CD1c-positive myeloid dendritic cell (primary cell): ENCODE measurements at regions not wholly inside any gene's neighbourhood (a gene's known extent, or its start where the extent isn't known, plus 50 kb on each side); places are given as distances from the start of the nearest gene placed in this dataset.
"Not testable (repeated sequence)": the region's sequence is repeated elsewhere in the genome, so short reads cannot be mapped to it uniquely, and the experiment has no call there.

Experiments used
- DNase-seq: peaks from one replicate; pipeline ENCODE4 v3.0.0-alpha.2; 2016; ENCODE audit errors: extremely low spot score

DNA sequence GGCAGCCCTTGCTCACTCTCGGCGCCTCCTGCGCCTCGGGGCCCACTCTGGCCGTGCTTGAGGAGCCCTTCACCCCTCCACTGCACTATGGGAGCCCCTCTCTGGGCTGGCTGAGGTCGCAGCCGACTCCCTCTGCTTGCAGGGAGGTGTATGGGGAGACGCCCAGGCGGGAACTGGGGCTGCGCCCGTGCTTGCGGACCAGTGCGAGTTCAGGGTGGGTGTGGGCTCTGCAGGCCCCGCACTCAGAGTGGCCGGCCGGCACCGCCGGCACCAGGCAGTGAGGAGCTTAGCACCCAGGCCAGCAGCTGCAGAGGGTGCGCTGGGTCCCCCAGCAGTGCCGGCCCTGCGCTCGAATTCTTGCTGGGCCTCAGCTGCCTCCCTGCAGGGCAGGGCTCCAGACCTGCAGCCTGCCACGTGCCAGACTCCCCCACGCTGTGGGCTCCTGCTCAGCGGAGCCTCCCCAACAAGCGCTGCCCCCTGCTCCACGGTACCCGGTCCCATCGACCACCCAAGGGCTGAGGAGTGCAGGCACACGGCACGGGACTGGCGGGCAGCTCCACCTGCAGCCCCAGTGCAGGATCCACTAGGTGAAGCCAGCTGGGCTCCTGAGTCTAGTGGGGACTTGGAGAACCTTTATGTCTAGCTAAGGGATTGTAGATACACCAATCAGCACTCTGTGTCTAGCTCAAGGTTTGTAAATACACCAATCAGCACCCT lies 54.0 kb upstream of the WWC2 start:
- not testable (repeated sequence) for DNase-seq

DNA sequence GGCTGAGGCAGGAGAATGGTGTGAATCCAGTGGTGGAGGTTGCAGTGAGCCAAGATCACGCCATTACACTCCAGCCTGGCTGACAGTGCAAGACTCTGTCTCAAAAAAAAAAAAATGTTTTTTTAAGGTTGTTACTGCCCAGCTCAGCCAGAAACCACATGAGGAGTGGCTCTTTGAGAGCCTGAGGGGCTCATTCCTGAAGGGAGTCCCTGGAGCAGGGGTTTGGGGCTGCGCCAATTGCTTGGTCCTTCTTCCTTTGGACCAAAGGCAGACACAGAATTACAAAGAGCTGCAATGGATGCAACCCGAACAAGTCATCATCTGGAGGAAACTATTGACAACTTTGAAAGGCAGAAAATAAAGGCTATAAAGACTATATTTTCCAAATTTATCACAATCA lies 60.6 kb upstream of the WWC2 start:
- DNase-seq: no peak

DNA sequence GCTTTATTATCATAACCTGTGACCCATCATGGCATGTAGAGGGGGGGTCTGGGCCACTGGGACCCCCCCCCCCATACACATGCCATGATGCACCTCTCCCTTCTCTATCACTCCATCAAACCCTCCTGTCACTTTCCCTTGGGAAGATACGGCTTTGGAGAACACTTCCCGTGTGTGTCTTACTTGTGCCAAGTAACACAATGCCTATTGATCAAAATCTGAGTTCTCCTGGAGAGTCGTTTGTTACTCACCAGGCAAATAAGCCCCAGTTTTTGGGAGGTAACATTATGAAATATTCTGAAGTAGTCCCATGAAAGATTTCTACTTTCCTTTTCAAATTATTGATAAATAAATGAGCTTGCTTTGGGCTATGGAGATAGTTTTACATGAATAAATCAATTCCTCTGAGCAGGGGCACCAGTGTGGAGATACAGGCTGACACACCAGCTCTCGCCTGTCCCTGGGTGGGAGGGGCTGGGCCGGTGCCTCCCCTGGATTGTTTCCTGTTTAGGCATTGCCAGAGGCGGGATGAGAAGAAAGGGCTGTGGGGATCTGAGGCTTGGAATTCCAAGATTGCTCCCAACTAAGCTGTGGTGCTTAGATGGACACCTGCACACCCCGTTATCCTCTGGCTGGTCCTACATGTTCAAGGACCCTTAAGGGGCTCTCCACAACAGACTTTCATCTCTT lies 63.2 kb upstream of the WWC2 start:
- DNase-seq: no peak

DNA sequence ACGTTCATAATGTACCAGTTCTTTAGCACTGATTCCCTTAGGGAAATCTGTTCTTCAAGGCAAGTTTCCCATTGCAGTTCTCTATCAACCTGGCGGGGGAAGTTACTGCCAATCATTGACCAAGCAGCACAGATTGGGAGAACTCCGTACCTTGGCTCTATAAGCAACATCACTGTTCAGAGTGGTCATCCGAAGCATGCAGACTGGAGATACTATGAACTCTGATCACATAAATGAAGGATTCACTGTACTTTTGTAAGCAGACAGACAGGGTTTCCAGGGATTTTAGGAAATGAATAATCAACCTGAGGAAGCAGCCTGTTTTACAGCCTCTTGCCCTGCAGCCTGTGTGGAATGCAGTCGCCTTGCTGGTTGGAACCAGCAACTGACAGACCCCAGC lies 63.8 kb upstream of the WWC2 start:
- DNase-seq: no peak

DNA sequence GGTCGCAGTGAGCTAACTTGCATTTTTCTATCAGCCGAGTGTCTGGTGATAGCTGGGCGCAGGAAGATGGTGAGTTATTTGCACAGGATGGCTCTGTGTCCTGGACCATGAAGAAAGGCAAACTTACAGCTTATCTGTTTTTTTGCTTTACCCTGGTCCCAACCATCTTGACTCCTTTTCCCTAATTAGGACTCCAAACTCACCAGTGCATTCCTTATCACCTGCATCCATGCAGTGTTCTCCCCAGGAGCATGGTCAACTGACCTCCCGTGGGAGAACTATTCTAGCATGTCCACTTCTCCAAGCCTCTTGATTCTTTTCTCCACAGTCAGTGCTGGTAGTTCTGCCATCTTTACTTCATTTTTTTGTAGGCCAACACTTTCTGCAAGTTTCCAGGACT lies 68.2 kb upstream of the WWC2 start:
- DNase-seq: no peak

DNA sequence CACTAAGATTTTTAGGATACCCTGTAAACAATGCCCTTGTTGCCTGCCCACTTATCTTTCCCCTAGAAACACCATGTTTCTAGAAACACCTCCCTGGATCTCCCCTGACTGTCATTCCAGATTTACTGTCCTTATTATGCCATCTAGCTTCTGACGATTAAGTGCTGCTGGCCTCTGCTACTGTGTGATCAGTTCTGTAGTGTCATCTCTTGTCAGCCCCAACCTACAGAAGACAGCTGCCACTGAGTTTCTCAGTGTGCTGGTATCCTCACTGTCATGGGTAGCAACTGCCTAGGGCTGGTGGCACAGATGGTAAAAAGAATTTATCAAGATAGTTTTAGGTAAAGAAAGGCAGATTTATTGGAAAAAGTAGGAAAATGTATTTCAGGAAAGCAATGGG lies 68.7 kb upstream of the WWC2 start:
- DNase-seq: no peak

DNA sequence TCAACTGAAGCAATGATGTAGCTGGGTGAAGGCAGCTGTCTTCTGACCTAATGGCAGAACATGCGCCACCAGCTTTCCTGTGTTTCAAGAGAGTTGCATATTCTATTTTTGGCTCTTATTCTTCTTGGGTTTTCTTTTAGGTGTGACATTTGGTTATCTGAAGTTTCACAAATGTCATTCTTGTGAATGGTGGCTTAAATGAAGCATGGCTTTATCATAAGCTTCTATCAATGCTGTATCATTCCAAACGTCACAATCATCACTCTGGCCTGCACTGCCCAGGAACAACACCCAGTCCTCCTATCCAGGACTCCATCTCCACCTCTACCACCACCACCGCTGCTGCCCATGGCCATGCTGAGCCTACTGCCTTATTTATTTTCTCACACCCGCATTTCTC lies 69.7 kb upstream of the WWC2 start:
- no peak for DNase-seq

DNA sequence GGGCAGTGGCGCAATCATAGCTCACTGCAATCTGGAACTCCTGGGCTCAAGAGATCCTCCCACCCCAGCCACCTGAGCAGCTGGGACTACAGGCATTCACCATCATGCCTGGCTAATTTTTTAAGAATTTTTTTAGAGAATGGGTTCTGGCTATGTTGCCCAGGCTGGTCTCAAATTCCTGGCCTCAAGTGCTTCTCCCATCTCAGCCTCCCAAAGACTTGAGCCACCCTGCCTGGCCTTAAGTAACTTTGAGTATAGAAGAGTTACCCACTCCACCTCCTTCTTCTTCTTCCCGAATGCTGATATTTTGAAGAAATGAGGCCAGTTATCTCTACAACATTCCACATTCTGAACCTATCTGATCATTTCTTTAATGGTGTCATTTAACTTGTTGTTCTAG lies 72.4 kb upstream of the WWC2 start:
- DNase-seq: no peak

DNA sequence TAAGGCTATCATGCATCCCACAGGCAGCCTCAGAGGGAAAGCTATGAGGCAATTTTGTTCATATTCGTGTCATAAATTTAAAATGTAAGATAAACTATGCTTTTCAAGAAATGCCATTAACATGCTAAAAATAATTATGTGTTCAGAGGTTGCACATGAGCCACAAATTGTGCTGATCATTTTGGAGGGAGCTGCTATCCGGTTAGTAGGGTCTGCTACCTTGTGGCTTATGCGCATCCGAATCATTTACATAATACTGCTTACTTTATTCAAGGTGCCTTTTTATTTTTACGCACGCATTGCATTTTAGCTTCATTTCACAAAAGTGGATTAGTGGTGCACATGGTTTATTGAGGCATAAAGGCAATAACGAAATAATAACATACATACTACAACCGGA lies 76.4 kb upstream of the WWC2 start:
- DNase-seq: no peak

DNA sequence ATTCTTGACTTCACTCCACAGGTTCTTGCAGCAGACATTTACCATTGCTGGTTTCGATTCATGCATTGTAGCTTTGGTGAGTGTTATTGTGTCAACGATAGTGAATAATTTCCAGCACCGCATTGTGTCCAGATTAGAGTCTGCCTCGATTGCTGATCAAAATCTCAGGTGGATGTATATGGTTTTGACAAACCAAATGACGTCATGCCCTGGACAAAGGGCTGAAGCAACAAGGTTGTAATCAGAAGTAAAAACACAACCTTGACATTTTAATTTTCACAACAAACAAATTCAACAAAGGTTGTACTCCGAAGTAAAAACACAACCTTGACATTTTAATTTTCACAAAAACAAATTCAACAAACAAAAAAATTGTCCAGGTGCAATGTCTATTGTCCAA lies 81.1 kb upstream of the WWC2 start:
- no peak for DNase-seq

DNA sequence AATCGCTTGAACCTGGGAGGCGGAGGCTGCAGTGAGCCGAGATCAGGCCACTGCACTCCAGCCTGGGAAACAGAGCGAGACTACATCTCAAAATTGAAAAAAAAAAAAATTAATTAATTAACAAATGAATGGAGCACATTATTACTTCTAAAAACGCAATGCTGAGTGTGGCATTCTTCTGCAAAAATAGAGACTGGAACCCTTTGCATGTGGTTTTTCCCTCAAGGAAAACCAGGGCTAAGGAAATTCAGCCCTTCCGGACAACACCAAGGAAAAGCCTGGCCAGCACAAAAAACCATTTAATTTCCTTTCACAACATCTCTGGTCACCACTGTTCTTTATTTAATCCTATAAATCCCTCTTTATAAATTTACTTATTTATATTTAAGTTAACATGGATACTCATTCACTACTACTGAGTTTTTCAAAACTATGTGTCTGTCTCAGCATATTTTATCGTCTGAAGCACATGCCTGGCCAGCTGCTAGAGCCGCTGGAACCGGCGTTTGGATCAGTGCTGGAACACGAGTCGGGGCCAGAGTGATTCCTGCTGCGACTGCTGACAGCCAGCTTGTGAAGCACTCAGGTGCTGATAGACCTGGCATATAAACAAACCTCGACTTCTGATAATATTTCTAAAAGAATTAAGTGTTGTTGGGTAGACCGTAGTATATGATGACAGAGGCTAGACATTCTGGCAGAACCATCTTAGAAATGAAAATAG lies 84.5 kb upstream of the WWC2 start:
- DNase-seq: no peak

DNA sequence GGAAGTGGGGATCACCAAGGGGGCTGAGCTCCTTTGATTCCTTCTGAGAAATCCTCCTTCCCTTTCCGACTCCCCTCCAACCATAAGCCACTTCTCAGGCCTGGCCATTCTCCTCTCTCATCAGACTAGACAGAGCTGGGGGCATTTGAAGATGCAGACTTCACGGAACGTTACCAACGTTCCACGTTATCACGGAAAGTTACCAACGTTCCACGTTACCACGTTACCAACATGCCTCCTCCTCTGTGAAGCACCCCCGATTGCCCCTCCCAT lies 85.4 kb upstream of the WWC2 start:
- no peak for DNase-seq

DNA sequence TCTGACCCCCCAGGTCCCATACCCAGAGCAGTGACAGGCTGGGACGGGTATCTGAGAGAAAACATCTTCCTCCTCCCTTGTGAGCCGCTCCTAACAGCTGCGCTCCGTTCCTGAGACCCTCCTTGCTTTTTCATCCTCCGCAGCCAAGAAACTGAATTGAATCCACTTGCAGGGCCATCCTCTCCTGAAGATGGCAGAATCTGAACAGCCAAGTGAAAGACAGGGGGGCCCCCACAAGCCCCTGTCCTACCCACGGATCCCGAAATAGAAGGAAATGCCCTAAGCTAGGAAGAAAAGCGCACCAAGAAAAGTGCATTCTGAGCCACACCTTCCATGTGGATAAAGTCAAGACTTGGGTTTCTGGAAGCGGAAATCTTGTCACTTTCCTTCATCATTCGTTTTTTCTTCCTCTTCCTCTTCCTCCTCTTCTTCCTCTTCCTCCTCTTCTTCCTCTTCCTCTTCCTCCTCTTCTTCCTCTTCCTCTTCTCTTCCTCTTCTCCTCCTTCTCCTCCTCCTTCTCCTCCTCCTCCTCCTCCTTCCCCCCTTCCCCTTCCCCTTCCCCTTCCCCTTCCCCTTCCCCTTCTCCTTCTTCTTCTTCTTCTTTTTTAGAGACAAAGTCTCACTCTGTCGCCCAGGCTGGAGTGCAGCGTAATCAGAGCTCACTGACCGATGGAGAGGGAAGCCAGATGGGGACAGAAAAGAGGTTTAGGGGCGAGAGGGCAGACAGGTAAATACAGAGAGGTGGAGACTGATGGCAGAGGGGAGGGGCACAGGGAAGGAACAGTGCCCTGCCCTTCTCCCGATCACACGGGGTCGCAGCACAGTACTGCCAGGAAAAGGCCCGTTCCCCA lies 86.0 kb upstream of the WWC2 start:
- DNase-seq: no peak

DNA sequence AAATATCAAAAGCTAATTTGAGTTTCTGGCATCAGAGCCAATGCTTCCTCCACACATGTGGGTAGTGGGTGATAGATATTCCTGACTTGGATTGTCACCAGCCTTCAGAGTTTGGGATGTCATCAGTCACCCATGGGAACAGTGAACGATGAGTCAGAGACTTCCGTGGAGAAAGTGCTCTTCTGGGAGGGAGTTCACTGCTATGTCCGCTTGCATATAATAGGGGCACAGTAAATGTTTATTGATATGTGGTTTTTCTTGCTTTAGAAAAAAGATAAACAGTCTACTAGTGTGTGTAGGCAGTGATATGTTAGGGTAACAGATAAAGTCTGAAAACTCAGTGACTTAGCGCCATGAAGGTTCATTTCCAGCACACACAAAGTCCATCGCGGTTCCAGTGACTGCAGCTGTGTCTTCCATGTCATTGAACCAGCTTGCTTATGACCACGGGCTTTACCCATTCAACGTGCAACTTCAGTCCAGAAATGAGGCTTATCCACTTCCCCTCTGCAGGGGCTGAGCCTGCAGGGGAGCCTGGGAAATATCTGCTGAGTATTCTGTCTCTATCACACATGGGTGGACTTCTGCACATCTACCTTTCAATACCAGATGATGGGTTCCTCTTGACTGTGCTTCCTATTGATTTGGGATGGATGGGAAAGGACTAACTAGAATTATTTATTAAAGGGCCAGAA lies 87.7 kb upstream of the WWC2 start:
- DNase-seq: no peak

DNA sequence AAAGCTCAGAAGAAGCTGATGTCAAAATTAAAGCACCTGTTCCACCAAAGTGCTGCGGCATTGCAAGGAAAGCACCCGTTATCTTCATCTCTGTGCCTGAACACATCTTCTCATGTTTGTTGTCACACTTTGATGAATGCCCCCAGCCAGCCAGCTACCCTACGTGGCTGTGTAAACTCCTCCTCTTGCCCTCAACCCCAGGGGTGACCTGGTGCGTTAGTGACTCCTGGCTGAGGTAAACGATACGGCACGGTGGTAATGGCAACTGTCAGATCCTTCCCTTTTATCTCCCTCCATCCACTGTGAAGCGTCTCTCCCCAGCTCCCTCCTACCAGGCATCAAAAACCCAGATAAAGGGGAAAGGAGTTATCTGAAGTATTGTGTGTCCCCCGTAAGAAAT lies 90.6 kb upstream of the WWC2 start:
- DNase-seq: no peak

DNA sequence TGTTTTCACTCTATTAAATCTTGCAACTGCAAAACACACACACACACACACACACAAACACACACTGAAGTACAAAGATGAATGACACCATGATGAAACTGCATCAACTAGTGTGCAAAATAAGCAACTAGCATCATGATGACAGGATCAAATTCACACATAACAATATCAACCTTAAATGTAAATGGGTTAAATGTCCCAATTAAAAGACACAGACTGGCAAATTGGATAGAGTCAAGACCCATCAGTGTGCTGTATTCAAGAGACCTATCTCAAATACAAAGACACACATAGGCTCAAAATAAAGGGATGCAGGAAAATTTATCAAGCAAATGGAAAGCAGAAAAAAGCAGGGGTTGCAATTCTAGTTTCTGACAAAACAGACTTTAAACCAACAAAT lies 87.2 kb upstream of the DCTD start:
- not testable (repeated sequence) for DNase-seq

DNA sequence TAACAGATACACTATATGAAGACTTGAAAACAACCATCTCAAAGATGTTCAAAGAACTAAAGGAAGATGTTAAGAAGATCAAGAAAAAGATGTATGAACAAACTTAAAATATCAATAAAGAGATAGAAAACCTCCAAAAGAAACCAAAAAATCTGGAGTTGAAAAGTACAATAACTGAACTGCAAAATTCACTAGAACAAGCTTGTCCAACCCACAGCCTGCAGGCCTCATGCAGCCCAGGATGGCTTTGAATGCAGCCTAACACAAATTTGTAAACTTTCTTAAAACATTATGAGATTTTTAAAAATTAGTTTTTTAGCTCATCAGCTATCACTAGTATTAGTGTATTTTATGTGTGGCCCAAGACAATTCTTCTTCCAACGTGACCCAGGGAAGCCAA lies 77.0 kb upstream of the DCTD start:
- DNase-seq: no peak

DNA sequence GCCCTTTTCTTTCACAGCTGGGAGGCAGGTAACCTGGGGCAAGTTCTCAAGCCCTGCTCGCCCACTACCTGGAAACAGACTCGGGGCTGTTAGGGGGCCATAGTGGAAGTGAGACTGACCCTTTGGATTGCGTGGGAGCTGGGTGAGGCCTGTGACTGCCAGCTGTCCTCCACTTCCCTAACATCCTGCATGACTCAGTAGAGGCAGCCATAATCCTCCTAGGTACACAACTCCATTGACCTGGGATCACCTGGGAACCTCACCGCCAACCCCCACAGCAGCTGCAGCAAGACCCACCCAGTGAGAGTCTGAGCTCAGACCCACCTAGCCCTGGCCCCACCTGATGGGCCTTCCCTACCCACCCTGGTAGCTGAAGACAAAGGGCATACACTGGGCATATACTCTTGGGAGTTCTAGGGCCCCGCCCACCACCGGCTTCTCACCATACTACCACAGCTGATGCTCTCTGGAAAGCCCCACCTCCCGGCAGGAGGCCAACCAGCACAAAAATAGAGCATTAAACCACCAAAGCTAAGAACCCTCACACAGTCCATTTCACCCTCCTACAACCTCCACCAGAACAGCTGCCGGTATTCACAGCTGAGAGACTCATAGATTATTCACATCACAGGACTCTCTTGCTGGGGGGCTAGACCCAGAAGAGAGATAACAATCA lies 61.1 kb upstream of the DCTD start:
- no peak for DNase-seq

DNA sequence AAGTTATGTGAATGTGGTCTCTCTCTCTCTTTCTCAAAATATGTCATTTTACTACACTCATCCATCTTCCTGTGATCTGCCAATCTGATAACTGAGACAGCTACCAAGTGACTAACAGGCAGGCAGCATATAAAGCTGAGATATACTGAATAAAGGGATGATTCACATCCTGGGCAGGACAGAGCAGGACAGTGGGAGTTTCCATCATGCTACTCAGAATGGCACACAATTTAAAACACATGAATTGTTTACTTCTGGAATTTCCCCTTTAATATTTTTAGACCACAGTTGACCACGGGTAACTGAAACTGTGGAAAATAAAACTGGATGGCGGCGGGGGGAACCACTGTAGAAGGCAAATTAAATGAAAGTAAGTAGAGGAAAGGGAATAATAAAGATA lies 58.6 kb upstream of the DCTD start:
- peak; percentile 13 for DNase-seq

DNA sequence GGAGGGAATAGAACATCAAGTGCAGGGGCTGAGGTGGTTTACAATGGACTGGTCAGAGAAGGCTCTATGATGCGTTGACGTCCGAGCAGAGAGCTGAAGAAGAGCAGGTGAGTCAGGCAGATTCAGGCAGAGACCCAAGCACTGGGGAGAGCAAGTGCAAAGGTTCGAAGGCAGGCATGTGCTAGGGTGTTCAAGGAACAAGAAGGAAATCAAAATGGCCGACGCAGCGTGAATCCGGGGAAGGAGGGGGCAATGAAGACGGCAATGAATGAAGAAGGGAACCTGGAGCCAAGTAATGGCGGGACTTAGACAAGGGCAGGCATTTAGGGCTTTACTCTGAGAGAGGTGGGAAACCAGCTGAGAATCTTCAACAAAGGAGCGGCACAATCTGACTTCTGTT lies 56.8 kb upstream of the DCTD start:
- no peak for DNase-seq

DNA sequence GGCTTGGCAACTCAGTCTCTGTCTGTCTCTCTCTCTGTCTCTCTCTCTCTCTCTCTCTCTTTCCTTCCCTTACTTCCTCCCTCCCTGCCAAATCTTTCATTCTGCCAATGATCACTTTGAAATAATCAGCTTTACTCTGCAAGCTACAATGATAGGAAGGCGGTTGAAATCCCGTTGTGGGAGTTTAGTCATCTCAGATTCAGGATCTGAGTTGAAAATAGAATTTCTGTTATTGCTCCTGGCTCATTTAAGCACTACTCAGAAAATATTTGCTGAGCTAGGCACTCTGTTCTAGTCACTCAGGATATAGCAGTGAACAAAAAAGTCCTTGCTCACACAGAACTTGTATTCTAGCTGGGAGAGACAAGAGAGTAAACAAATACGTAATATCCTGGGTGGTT lies 56.3 kb upstream of the DCTD start:
- DNase-seq: no peak
